Bronchial epithelial cell (primary cell): ENCODE measurements at regions not wholly inside any gene's neighbourhood (a gene's known extent, or its start where the extent isn't known, plus 50 kb on each side); places are given as distances from the start of the nearest gene placed in this dataset.

Source experiments
- DNase-seq: peaks from one replicate; pipeline ENCODE4 v3.0.0-alpha.2; 2010; ENCODE audit warnings: low read depth
- FAIRE-seq: peaks from 2 replicates; lab custom pipeline; 2011; peaks lifted over from hg19 to GRCh38; lab: Jason Lieb, UNC
- H3K27me3 ChIP-seq: 2 replicates; pipeline ENCODE4 v1.5.1; 2011; ENCODE audit warnings: low read length; ENCODE audit not compliant: control insufficient read depth, insufficient read depth
- H3K36me3 ChIP-seq: 2 replicates; pipeline ENCODE4 v1.5.1; 2011; ENCODE audit warnings: low read length; ENCODE audit not compliant: control insufficient read depth, insufficient read depth
- H3K4me3 ChIP-seq: 2 replicates; pipeline ENCODE4 v1.5.1; 2011; ENCODE audit warnings: mild to moderate bottlenecking, low read depth, low read length, control low read depth
- TF ChIP-seq, protein P1 (sequence below): IDR thresholded peaks from 2 replicates; pipeline ENCODE4 v1.5.1; 2011; ENCODE audit warnings: mild to moderate bottlenecking, moderate library complexity, low read length, control low read depth, inconsistent platforms; ENCODE audit not compliant: insufficient read depth, severe bottlenecking

GRCh38 chr11:92623055-92623454, 346.4 kb upstream of the MTNR1B start:
- no peak for FAIRE-seq
- peak; percentile 68 for DNase-seq
- Histone ChIP-seq H3K27me3 (no peaks in the 10 kb centered on the region), H3K4me3 (no peak overlapping the region), H3K36me3 (no peaks in the 10 kb centered on the region)
- TF ChIP-seq, protein P1, sequence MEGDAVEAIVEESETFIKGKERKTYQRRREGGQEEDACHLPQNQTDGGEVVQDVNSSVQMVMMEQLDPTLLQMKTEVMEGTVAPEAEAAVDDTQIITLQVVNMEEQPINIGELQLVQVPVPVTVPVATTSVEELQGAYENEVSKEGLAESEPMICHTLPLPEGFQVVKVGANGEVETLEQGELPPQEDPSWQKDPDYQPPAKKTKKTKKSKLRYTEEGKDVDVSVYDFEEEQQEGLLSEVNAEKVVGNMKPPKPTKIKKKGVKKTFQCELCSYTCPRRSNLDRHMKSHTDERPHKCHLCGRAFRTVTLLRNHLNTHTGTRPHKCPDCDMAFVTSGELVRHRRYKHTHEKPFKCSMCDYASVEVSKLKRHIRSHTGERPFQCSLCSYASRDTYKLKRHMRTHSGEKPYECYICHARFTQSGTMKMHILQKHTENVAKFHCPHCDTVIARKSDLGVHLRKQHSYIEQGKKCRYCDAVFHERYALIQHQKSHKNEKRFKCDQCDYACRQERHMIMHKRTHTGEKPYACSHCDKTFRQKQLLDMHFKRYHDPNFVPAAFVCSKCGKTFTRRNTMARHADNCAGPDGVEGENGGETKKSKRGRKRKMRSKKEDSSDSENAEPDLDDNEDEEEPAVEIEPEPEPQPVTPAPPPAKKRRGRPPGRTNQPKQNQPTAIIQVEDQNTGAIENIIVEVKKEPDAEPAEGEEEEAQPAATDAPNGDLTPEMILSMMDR = no peak

DNA sequence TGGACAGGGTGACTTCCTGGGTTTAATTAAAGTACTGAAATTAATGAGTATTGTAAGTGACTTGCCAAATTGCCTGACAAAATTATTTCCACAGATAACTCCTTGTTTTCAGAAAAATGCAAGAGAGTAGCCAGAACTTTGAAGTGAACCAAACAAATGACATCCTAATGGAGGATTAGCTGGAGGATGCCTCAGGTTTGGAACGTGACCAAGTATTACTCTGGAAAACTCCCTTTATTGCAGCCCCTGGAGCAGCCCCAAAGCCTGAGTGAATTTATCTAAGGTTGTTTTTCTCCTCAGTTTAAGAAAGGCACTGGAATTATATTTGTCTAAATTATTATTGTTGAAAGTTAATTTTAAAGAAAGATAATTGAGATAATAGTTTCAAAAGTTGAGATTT, 343.6 kb upstream of the MTNR1B start:
- H3K27me3 ChIP-seq = no peaks in the 10 kb centered on the region
- FAIRE-seq (no peak), DNase-seq (no peak)

DNA sequence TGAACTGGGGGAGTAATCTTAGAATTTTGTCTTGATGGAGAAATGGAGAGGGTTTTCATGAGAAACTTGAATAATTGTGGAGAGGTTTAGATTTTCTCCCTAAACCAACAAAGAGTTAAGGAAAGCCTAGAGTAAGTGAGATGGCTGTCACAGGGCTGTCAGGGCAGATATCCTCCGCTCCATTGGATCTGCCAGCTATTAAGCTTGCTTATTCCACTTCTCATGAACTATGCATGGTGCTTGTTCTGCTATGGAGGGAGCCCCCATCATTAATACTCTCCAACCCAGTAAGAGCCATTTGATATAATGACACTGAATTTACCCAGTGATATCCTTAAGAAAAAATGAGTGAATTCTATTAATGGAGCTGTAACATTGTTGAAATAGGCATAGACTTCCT, 342.8 kb upstream of the MTNR1B start:
- FAIRE-seq (no peak), DNase-seq (no peak)
- Histone ChIP-seq H3K36me3 (no peaks in the 10 kb centered on the region), H3K27me3 (no peaks in the 10 kb centered on the region), H3K4me3 (no peak overlapping the region)
- TF ChIP-seq, protein P1 = no peak

More for the DNA sequence above, 343.6 kb upstream of the MTNR1B start:
- TF ChIP-seq, protein P1 = no peak
- no peaks in the 10 kb centered on the region for H3K36me3 ChIP-seq
- H3K4me3 ChIP-seq = no peak overlapping the region

DNA sequence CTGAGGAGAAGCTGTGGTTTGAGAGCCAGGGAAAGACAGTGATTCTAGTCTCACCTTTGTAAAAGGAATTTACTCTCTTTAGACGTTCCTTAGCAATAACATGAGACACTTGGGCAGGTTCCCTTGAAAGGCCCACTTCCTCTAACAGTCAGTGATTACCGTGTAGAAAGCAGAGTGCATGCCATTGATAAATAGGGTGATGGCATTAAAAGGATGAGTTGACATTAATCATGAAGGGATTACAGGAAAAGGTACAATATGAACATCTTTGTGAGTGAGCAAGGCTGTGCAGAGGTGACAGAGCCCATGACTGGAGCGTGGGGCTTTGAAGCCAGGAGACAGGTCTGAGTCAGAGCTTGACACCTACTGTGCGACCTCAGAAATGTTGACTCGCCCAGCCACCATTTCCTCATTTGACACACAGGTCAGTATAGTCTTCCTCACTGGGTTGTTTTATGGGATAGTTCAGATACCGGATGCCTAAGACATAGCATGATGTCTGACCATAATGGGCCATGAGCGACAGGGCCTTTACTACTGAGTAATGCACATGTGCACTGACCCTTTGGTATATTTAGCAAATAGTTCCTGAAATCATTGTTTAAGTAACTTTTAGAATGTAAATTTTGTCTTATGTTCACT, 341.7 kb upstream of the MTNR1B start:
- FAIRE-seq (no peak), DNase-seq (peak; percentile 16)
- Histone ChIP-seq H3K4me3 (no peak overlapping the region), H3K36me3 (no peaks in the 10 kb centered on the region), H3K27me3 (no peaks in the 10 kb centered on the region)
- TF ChIP-seq, protein P1 = no peak

DNA sequence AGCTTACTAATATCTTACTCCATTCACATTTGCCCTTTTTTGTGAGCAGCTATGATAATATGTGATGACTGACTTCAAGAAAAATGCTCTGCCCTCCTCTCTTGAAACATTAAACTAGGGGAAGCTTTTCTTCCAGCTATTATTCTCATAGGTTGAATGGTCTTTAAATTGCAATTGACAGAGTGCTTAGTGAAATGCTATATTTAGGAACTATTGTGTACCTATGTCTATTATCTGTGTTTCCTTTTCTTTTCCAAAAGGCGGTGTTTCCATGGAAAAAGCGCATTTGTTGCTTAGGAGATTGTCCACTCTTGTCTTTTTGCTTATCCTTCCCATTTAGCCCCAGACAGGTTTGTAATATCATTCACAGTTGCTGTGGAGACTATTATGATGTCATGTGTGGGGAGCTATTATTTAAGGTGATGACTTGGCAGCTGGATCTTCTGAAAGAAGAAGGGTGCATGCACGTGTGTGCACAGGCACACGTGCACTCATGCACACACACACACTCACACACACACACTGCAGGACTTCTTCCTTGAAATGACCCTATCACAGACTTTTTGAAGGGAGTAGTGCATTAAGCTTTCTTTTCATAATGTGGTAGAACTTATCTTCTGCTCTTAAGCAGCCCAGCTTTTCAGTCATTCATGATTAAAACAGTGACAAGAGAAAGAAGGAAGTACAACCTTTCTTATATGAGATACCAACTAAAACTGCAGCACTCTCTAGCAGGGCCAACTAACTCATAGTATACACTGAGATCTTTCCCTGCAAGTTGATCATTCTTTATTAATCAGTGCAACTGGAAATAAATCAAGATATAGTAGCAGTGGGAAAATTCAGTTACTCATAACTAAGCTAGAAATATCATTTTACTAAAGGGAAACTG, 340.8 kb upstream of the MTNR1B start:
- DNase-seq (no peak), FAIRE-seq (no peak)
- Histone ChIP-seq H3K36me3 (no peaks in the 10 kb centered on the region), H3K4me3 (no peak overlapping the region), H3K27me3 (no peaks in the 10 kb centered on the region)
- TF ChIP-seq, protein P1 = no peak
